Endothelial cell of umbilical vein (primary cell): ENCODE measurements at regions not wholly inside any gene's neighbourhood (a gene's known extent, or its start where the extent isn't known, plus 50 kb on each side); places are given as distances from the start of the nearest gene placed in this dataset.

Source experiments
- BruUV-seq: library from RNA; stranded (reverse); fragments of 400-500 nt; replicated peaks from 2 replicates; lab custom pipeline; 2021; lab: Mats Ljungman, UMichigan
- CTCF ChIA-PET: fragments of 300-600, 350-600 bp; sonication (Branson Sonifier 250); formaldehyde crosslinking; loops from one replicate; lab custom pipeline; 2021; ENCODE audit warnings: antibody characterized with exemption, inconsistent platforms; lab: Charles Lee
- POLR2A ChIA-PET: fragments of 300-600, 350-600 bp; sonication (Branson Sonifier 250); formaldehyde crosslinking; loops from one replicate; lab custom pipeline; 2021; ENCODE audit warnings: antibody characterized with exemption, inconsistent platforms; lab: Charles Lee
- DNase-seq: peaks from one replicate; pipeline ENCODE4 v3.0.0-alpha.2; 2011; ENCODE audit warnings: low read depth, low spot score
- FAIRE-seq: peaks from 2 replicates; lab custom pipeline; 2011; peaks lifted over from hg19 to GRCh38; lab: Jason Lieb, UNC
- H2AFZ ChIP-seq: 2 replicates; pipeline ENCODE4 v1.6.0; 2012; ENCODE audit warnings: low read depth, low read length, control low read depth, inconsistent platforms
- H3K27ac ChIP-seq: 2 replicates; pipeline ENCODE4 v1.5.1; 2011; ENCODE audit warnings: low read depth, mild to moderate bottlenecking, control low read depth, low read length, moderate library complexity; ENCODE audit not compliant: insufficient read depth
- H3K27me3 ChIP-seq, 2 experiments: 2 replicates each; pipeline versions ENCODE4 v1.6.0 to v1.6.1; 2011; ENCODE audit warnings: low read length in 2 of 2, mixed read lengths in 1 of 2; ENCODE audit not compliant: control insufficient read depth in 2 of 2, insufficient read depth in 2 of 2
- H3K36me3 ChIP-seq, 2 experiments: 2 replicates in 1 of 2; 3 replicates in 1 of 2; pipeline ENCODE4 v1.5.1; 2011; ENCODE audit warnings: low read length in 2 of 2, mild to moderate bottlenecking in 1 of 2, moderate library complexity in 1 of 2; ENCODE audit not compliant: control insufficient read depth in 2 of 2, insufficient read depth in 2 of 2; ENCODE audit errors: extremely low read depth in 1 of 2
- H3K4me1 ChIP-seq: 3 replicates; pipeline ENCODE4 v1.5.1; 2011; ENCODE audit warnings: mild to moderate bottlenecking, low read length; ENCODE audit not compliant: control insufficient read depth, insufficient read depth; ENCODE audit errors: extremely low read depth
- H3K4me2 ChIP-seq: 2 replicates; pipeline ENCODE4 v1.6.1; 2011; ENCODE audit warnings: low read length, control low read depth, mixed read lengths; ENCODE audit not compliant: insufficient read depth
- H3K4me3 ChIP-seq, 3 experiments: fragments of 200-600 bp in 1 of 3; sonication (generic), shearing (Covaris generic) in 1 of 3; replicated peaks in 1 of 3; 2 replicates each; pipeline ENCODE4 v1.5.1; 2011 to 2016; ENCODE audit warnings: control low read depth in 3 of 3, low read length in 3 of 3, mild to moderate bottlenecking in 2 of 3, inconsistent platforms in 1 of 3, low read depth in 1 of 3, moderate library complexity in 1 of 3; ENCODE audit not compliant: insufficient read depth in 1 of 3
- H3K79me2 ChIP-seq: 2 replicates; pipeline ENCODE4 v1.6.0; 2012; ENCODE audit warnings: low read length, inconsistent platforms; ENCODE audit not compliant: control insufficient read depth, insufficient read depth
- H3K9ac ChIP-seq: replicated peaks from 2 replicates; pipeline ENCODE3; 2011; ENCODE audit warnings: low read length, control low read depth; ENCODE audit not compliant: insufficient read depth; ENCODE audit errors: extremely low read depth
- H3K9me1 ChIP-seq: replicated peaks from 3 replicates; pipeline ENCODE4 v1.6.0; 2011; ENCODE audit warnings: mild to moderate bottlenecking, low read length; ENCODE audit not compliant: control insufficient read depth, insufficient read depth; ENCODE audit errors: extremely low read depth
- H3K9me3 ChIP-seq: replicated peaks from 2 replicates; pipeline ENCODE4 v1.5.1; 2012; ENCODE audit warnings: low read length, inconsistent platforms; ENCODE audit not compliant: control insufficient read depth, insufficient read depth
- H4K20me1 ChIP-seq: replicated peaks from 2 replicates; pipeline ENCODE3; 2011; ENCODE audit warnings: mild to moderate bottlenecking, low read length; ENCODE audit not compliant: control insufficient read depth, insufficient read depth; ENCODE audit errors: extremely low read depth
- EZH2 ChIP-seq: IDR thresholded peaks from 2 replicates; pipeline ENCODE4 v1.6.1; 2012; ENCODE audit warnings: borderline replicate concordance, low read depth, mild to moderate bottlenecking, moderate library complexity, low read length, inconsistent platforms; ENCODE audit not compliant: severe bottlenecking
- FOS ChIP-seq: IDR thresholded peaks from 2 replicates; pipeline ENCODE4 v1.6.1; 2011; ENCODE audit warnings: mild to moderate bottlenecking, low read length, moderate library complexity, borderline replicate concordance; ENCODE audit not compliant: insufficient read depth
- GATA2 ChIP-seq: IDR thresholded peaks from 2 replicates; pipeline ENCODE4 v1.7.0; 2011; ENCODE audit warnings: low read depth, mild to moderate bottlenecking, moderate library complexity, mixed read lengths, low read length; ENCODE audit not compliant: insufficient read length, insufficient read depth
- JUN ChIP-seq: IDR thresholded peaks from 2 replicates; pipeline ENCODE4 v1.6.1; 2011; ENCODE audit warnings: borderline replicate concordance, low read depth; ENCODE audit not compliant: insufficient read length, insufficient read depth
- MYC ChIP-seq: IDR thresholded peaks from one replicate; pipeline ENCODE4 v1.6.1; 2011; ENCODE audit warnings: mild to moderate bottlenecking, low read depth, low read length
- POLR2A ChIP-seq: IDR thresholded peaks from 2 replicates; pipeline ENCODE4 v1.6.1; 2012; ENCODE audit warnings: low read depth, mild to moderate bottlenecking, control low read depth, low read length
- POLR2AphosphoS5 ChIP-seq: IDR thresholded peaks from 2 replicates; pipeline ENCODE4 v1.6.1; 2012; ENCODE audit warnings: low read depth, mild to moderate bottlenecking, control low read depth, low read length, moderate library complexity; ENCODE audit not compliant: insufficient read depth
- dilution Hi-C: fragments of 300-500 bp; cut with MboI; formaldehyde crosslinking; loops from one replicate; pipeline ENCODE4 v1.15.0; 2019; ENCODE audit warnings: low sequenced_read_pairs; ENCODE audit not compliant: extremely low pct_ligation_motif_present
- intact Hi-C: fragments of 100-400 bp; cut with micrococcal nuclease; formaldehyde crosslinking; loops from one replicate; pipeline ENCODE4 v1.10.0; 2022
- TF ChIP-seq, protein P1 (sequence below), 2 donors: IDR thresholded peaks; 1 replicate in 1 of 2; 2 replicates in 1 of 2; pipeline ENCODE4 v1.5.1; 2011; ENCODE audit warnings: low read length in 2 of 2, mild to moderate bottlenecking in 2 of 2, moderate library complexity in 2 of 2, control low read depth in 1 of 2, inconsistent platforms in 1 of 2, low read depth in 1 of 2; ENCODE audit not compliant: insufficient read depth in 1 of 2; ENCODE audit errors: extremely low read depth in 1 of 2
- TF ChIP-seq, protein P2 (sequence below): IDR thresholded peaks from 2 replicates; pipeline ENCODE4 v1.6.1; 2011; ENCODE audit not compliant: insufficient read depth, insufficient read length

DNA sequence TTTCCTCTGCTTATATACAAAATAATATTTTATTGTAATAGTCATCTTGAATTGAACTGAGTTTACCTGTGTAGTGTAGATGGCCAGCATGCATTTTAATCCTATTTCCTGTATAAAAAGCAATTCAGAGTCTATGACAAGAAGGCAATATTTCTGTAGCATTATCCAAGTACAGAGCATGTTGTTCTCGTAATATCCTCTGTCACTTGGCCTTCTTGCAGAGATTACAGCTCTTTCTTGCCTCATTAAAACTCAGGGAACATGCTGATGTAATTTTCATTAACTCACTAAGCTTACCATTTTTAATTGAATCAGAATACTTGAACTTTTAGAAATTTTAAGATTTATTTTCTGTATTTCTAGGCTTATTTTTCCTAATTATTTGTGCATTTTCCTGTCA, 203.3 kb upstream of the AGTR1 start:
- FAIRE-seq (no peak), DNase-seq (no peak)
- no peaks in the 10 kb centered on the region for H3K9me3 ChIP-seq
- H3K4me1 ChIP-seq = no peaks in the 10 kb centered on the region
- no peak overlapping the region for H2AFZ ChIP-seq
- no peaks in the 10 kb centered on the region for H3K79me2 ChIP-seq
- CTCF ChIA-PET = no interaction called here
- no peak overlapping the region for H3K4me3 ChIP-seq
- peaks cover 0 to 2% of the 10 kb centered on the region in 2 experiments for H3K27me3 ChIP-seq
- no TSS peak for BruUV-seq
- H3K4me2 ChIP-seq = no peak overlapping the region
- H3K27ac ChIP-seq = no peak overlapping the region
- no peaks in the 10 kb centered on the region for H4K20me1 ChIP-seq
- TF ChIP-seq, protein P1, sequence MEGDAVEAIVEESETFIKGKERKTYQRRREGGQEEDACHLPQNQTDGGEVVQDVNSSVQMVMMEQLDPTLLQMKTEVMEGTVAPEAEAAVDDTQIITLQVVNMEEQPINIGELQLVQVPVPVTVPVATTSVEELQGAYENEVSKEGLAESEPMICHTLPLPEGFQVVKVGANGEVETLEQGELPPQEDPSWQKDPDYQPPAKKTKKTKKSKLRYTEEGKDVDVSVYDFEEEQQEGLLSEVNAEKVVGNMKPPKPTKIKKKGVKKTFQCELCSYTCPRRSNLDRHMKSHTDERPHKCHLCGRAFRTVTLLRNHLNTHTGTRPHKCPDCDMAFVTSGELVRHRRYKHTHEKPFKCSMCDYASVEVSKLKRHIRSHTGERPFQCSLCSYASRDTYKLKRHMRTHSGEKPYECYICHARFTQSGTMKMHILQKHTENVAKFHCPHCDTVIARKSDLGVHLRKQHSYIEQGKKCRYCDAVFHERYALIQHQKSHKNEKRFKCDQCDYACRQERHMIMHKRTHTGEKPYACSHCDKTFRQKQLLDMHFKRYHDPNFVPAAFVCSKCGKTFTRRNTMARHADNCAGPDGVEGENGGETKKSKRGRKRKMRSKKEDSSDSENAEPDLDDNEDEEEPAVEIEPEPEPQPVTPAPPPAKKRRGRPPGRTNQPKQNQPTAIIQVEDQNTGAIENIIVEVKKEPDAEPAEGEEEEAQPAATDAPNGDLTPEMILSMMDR (IDR thresholded peaks at IDR 0.05; ENCODE audit: extremely low read depth in 1 of 2, insufficient read depth in 1 of 2, low read depth in 1 of 2, low read length in 2 of 2) = no peak
- no peak for TF ChIP-seq FOS
- no peak for TF ChIP-seq JUN
- no peak for TF ChIP-seq GATA2
- no peak for TF ChIP-seq EZH2
- no peak for TF ChIP-seq POLR2A
- TF ChIP-seq, protein P2, sequence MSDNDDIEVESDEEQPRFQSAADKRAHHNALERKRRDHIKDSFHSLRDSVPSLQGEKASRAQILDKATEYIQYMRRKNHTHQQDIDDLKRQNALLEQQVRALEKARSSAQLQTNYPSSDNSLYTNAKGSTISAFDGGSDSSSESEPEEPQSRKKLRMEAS = no peak
- TF ChIP-seq POLR2AphosphoS5 = no peak
- no peak for TF ChIP-seq MYC
- intact Hi-C loops (no loop called here), dilution Hi-C loops (no loop called here)
- POLR2A ChIA-PET = no interaction called here
- H3K9ac ChIP-seq = no peak overlapping the region
- no peaks in the 10 kb centered on the region for H3K9me1 ChIP-seq
- no peaks in the 10 kb centered on the region for H3K36me3 ChIP-seq
